ENCODE measurements at regions not wholly inside any gene's neighbourhood (a gene's known extent, or its start where the extent isn't known, plus 50 kb on each side); places are given as distances from the start of the nearest gene placed in this dataset.

DNA sequence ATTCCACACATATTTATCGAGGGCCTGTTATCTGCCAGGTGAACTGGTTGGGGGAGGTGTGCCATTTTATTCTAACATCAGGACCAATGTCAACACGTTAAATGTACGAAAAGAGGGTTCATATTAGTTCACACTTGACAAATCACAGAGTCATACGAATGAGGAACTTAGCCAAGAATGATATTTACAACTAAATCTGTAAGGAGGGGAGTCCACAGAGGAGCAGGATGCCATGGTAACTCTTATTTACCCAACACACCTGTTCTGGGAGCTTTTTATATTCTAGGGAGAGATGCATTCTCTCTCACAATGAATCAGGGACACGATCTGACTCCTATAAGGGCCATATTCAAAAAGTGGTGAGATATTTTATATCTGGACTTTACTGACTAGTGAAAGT lies 144.1 kb downstream of the CDC42EP3 start:
- TF ChIP-seq POLR2AphosphoS5 (IDR thresholded peaks at IDR 0.05) (no peak), POLR2A (IDR thresholded peaks at IDR 0.05) (no peak), EP300 (IDR thresholded peaks at IDR 0.05; ENCODE audit: low read depth) (no peak)
- TF ChIP-seq, protein P1, sequence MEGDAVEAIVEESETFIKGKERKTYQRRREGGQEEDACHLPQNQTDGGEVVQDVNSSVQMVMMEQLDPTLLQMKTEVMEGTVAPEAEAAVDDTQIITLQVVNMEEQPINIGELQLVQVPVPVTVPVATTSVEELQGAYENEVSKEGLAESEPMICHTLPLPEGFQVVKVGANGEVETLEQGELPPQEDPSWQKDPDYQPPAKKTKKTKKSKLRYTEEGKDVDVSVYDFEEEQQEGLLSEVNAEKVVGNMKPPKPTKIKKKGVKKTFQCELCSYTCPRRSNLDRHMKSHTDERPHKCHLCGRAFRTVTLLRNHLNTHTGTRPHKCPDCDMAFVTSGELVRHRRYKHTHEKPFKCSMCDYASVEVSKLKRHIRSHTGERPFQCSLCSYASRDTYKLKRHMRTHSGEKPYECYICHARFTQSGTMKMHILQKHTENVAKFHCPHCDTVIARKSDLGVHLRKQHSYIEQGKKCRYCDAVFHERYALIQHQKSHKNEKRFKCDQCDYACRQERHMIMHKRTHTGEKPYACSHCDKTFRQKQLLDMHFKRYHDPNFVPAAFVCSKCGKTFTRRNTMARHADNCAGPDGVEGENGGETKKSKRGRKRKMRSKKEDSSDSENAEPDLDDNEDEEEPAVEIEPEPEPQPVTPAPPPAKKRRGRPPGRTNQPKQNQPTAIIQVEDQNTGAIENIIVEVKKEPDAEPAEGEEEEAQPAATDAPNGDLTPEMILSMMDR (IDR thresholded peaks at IDR 0.05): no peak

Data from transverse colon (tissue), 4 donors.